Adipocyte (in vitro differentiated cells): ENCODE measurements at regions not wholly inside any gene's neighbourhood (a gene's known extent, or its start where the extent isn't known, plus 50 kb on each side); places are given as distances from the start of the nearest gene placed in this dataset.

Experiments
- DNase-seq: peaks from one replicate; pipeline ENCODE4 v3.0.0-alpha.2; 2015; ENCODE audit warnings: low read depth
- H3K27me3 ChIP-seq: replicated peaks from 2 replicates; pipeline ENCODE4 v1.7.0; 2013; ENCODE audit warnings: mild to moderate bottlenecking, low read length, moderate library complexity; ENCODE audit not compliant: control insufficient read depth, insufficient read depth
- H3K36me3 ChIP-seq: 2 replicates; pipeline ENCODE4 v1.7.0; 2013; ENCODE audit warnings: low read length, mild to moderate bottlenecking, moderate library complexity; ENCODE audit not compliant: control insufficient read depth, insufficient read depth, severe bottlenecking
- H3K4me1 ChIP-seq: 2 replicates; pipeline ENCODE4 v1.7.0; 2013; ENCODE audit warnings: mild to moderate bottlenecking, low read length, moderate library complexity; ENCODE audit not compliant: control insufficient read depth, insufficient read depth
- H3K4me3 ChIP-seq: 2 replicates; pipeline ENCODE4 v1.7.0; 2013; ENCODE audit warnings: mild to moderate bottlenecking, low read length, moderate library complexity
- H3K9ac ChIP-seq: 2 replicates; pipeline ENCODE4 v1.7.0; 2013; ENCODE audit warnings: mild to moderate bottlenecking, low read length, moderate library complexity
- H3K9me3 ChIP-seq: 2 replicates; pipeline ENCODE4 v1.7.0; 2013; ENCODE audit warnings: mild to moderate bottlenecking, low read length, moderate library complexity; ENCODE audit not compliant: control insufficient read depth

GRCh38 chr6:22010102-22010501 lies 286.7 kb downstream of the PRL start:
- H3K27me3 ChIP-seq: no peaks in the 10 kb centered on the region
- no peaks in the 10 kb centered on the region for H3K9me3 ChIP-seq
- no peak for DNase-seq
- H3K4me3 ChIP-seq: no peak overlapping the region
- no peak overlapping the region for H3K9ac ChIP-seq
- H3K36me3 ChIP-seq: no peaks in the 10 kb centered on the region
- H3K4me1 ChIP-seq: no peaks in the 10 kb centered on the region

GRCh38 chr6:22015216-22015615 lies 281.6 kb downstream of the PRL start:
- no peaks in the 10 kb centered on the region for H3K27me3 ChIP-seq
- no peaks in the 10 kb centered on the region for H3K36me3 ChIP-seq
- no peaks in the 10 kb centered on the region for H3K4me1 ChIP-seq
- H3K9me3 ChIP-seq: no peaks in the 10 kb centered on the region
- H3K4me3 ChIP-seq: no peak overlapping the region
- DNase-seq: no peak
- no peak overlapping the region for H3K9ac ChIP-seq

- DNase-seq: no peak
- Histone ChIP-seq H3K36me3 (no peaks in the 10 kb centered on the region), H3K4me3 (no peak overlapping the region), H3K9ac (no peak overlapping the region), H3K27me3 (no peaks in the 10 kb centered on the region), H3K4me1 (no peaks in the 10 kb centered on the region), H3K9me3 (no peaks in the 10 kb centered on the region)
Observed at GRCh38 chr6:22015944-22016343, 280.9 kb downstream of the PRL start.

GRCh38 chr6:22017272-22017671 lies 279.6 kb downstream of the PRL start:
- Histone ChIP-seq H3K9me3 (peaks cover 6% of the 10 kb centered on the region), H3K4me1 (no peaks in the 10 kb centered on the region), H3K9ac (no peak overlapping the region), H3K36me3 (no peaks in the 10 kb centered on the region), H3K4me3 (no peak overlapping the region), H3K27me3 (no peaks in the 10 kb centered on the region)
- DNase-seq: no peak

GRCh38 chr6:22017766-22018165 lies 279.1 kb downstream of the PRL start:
- no peaks in the 10 kb centered on the region for H3K27me3 ChIP-seq
- no peaks in the 10 kb centered on the region for H3K36me3 ChIP-seq
- DNase-seq: no peak
- H3K4me3 ChIP-seq: no peak overlapping the region
- peaks cover 8% of the 10 kb centered on the region for H3K9me3 ChIP-seq
- no peak overlapping the region for H3K9ac ChIP-seq
- no peaks in the 10 kb centered on the region for H3K4me1 ChIP-seq

- no peaks in the 10 kb centered on the region for H3K4me1 ChIP-seq
- H3K4me3 ChIP-seq: no peak overlapping the region
- H3K36me3 ChIP-seq: no peaks in the 10 kb centered on the region
- H3K27me3 ChIP-seq: no peaks in the 10 kb centered on the region
- DNase-seq: no peak
- H3K9me3 ChIP-seq: peaks cover 8% of the 10 kb centered on the region
- no peak overlapping the region for H3K9ac ChIP-seq
Observed at GRCh38 chr6:22019857-22020256, 277.0 kb downstream of the PRL start.

- Histone ChIP-seq H3K4me1 (peaks cover 1% of the 10 kb centered on the region), H3K9me3 (peaks cover 8% of the 10 kb centered on the region), H3K4me3 (no peak overlapping the region), H3K9ac (no peak overlapping the region), H3K36me3 (no peaks in the 10 kb centered on the region), H3K27me3 (no peaks in the 10 kb centered on the region)
- DNase-seq: no peak
Observed at GRCh38 chr6:22020299-22021003, 276.4 kb downstream of the PRL start.

GRCh38 chr6:22021966-22022365 lies 274.9 kb downstream of the PRL start:
- Histone ChIP-seq H3K27me3 (no peaks in the 10 kb centered on the region), H3K4me1 (peaks cover 13% of the 10 kb centered on the region), H3K4me3 (no peak overlapping the region), H3K9ac (no peak overlapping the region), H3K9me3 (peaks cover 8% of the 10 kb centered on the region), H3K36me3 (no peaks in the 10 kb centered on the region)
- no peak for DNase-seq

- Histone ChIP-seq H3K9me3 (peaks cover 8% of the 10 kb centered on the region), H3K4me1 (peaks cover 18% of the 10 kb centered on the region), H3K27me3 (no peaks in the 10 kb centered on the region), H3K9ac (no peak overlapping the region), H3K36me3 (no peaks in the 10 kb centered on the region), H3K4me3 (no peak overlapping the region)
- no peak for DNase-seq
Observed at GRCh38 chr6:22023937-22024336, 272.9 kb downstream of the PRL start.

- H3K27me3 ChIP-seq: no peaks in the 10 kb centered on the region
- H3K36me3 ChIP-seq: no peaks in the 10 kb centered on the region
- no peak for DNase-seq
- peaks cover 8% of the 10 kb centered on the region for H3K9me3 ChIP-seq
- no peak overlapping the region for H3K4me3 ChIP-seq
- peaks cover 29% of the 10 kb centered on the region for H3K4me1 ChIP-seq
- no peak overlapping the region for H3K9ac ChIP-seq
Observed at GRCh38 chr6:22024973-22025467, 271.8 kb downstream of the PRL start.

GRCh38 chr6:22025468-22026163 lies 271.2 kb downstream of the PRL start:
- Histone ChIP-seq H3K4me1 (peaks cover 35% of the 10 kb centered on the region), H3K36me3 (no peaks in the 10 kb centered on the region), H3K4me3 (no peak overlapping the region), H3K27me3 (no peaks in the 10 kb centered on the region), H3K9me3 (peaks cover 8% of the 10 kb centered on the region), H3K9ac (no peak overlapping the region)
- DNase-seq: peak; percentile 39
